GM19328 (cell line): ENCODE measurements at regions not wholly inside any gene's neighbourhood (a gene's known extent, or its start where the extent isn't known, plus 50 kb on each side); places are given as distances from the start of the nearest gene placed in this dataset.
"Not testable (repeated sequence)": the region's sequence is repeated elsewhere in the genome, so short reads cannot be mapped to it uniquely, and the experiment has no call there.

Experiments
- ATAC-seq: cut with Tn5 transposase; IDR thresholded peaks from one replicate; pipeline ENCODE4 v1.9.1; 2021; ENCODE audit warnings: mild to moderate bottlenecking, moderate library complexity; ENCODE audit not compliant: unreplicated experiment

GRCh38 chr10:56298941-56299340 lies 62.1 kb downstream of the ZWINT start:
- ATAC-seq: no peak

DNA sequence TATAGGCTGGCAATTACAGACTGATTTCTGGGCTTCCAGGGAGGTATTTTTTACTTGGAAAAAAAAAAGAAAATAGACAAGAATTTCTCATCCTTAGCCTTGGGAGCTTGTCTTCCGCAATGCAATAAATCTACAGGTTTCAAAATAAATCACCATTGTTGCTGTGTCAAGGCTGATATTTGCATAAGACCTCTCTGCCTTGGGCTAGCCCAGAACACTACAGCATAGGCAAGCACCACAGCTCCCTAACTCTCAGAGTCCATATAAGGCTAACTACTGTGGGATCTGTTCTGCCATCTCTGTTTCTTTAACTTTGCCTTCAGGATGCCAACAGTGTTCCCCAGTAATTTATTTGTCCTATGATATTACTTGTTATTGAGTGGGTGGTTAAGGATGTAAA lies 64.4 kb downstream of the ZWINT start:
- no peak for ATAC-seq

GRCh38 chr10:56288403-56288802 lies 72.7 kb downstream of the ZWINT start:
- no peak for ATAC-seq

GRCh38 chr10:56286096-56286495 lies 75.0 kb downstream of the ZWINT start:
- no peak for ATAC-seq

GRCh38 chr10:56279270-56279669 lies 81.8 kb downstream of the ZWINT start:
- ATAC-seq: no peak

- no peak for ATAC-seq
These were observed 91.9 kb downstream of the ZWINT start for GRCh38 chr10:56269181-56269580.

DNA sequence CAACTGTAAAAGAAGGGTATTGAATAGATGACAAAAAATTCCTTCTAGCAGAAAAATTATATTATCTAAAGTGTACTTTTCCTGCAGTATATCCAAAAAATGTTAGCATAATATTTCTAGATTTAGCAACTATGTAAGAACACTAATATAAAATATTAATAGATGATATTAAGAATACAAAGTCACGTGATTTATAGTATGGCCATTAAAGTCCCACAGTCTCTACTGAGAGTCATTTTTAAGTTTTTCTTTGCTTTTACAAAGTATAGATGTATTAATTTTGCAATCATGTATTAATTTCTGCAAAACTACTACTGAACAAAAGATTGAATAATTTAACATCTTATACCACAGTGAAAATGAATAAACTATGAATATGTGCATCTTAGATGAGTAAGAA lies 94.9 kb downstream of the ZWINT start:
- no peak for ATAC-seq

DNA sequence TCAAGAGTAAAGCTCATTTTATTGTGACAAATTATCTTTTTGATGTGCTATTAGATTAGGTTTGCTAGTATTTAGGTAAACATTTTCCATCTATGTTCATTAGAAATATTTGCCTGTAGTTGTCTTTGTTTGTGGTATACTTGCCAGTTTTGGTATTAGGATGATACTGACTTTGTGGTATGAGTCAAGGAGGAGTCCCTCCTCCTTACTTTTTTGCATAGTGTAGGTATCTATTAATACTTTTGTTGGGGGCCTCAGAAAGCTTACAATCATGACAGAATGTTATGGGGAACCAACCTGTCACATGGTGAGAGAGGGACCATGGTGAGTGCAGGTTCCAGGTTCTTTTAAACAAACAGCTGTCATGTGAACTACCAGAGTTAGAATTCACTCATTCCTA lies 102.1 kb downstream of the ZWINT start:
- no peak for ATAC-seq

- ATAC-seq: no peak
These were observed 102.7 kb downstream of the ZWINT start for GRCh38 chr10:56258378-56258777.

DNA sequence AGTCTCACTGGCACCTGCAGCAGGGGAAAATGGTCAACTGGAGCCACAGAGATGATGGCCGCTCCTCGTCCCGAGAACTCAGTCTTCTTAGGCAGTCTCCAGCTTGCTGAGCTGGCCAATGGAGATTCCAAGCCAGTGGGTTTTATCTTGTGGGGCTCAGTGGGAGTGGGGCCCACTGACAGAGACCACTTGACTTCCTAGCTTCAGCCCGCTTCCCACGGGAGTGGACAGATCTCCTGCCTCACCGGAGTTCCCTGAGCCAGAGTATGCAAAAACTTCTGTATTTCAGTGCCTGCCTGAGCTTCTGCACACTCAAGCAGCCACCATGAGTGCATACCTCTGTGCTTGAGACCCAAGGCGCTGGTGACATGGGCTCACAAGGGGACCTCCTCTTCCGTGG lies 105.8 kb downstream of the ZWINT start:
- no peak for ATAC-seq

DNA sequence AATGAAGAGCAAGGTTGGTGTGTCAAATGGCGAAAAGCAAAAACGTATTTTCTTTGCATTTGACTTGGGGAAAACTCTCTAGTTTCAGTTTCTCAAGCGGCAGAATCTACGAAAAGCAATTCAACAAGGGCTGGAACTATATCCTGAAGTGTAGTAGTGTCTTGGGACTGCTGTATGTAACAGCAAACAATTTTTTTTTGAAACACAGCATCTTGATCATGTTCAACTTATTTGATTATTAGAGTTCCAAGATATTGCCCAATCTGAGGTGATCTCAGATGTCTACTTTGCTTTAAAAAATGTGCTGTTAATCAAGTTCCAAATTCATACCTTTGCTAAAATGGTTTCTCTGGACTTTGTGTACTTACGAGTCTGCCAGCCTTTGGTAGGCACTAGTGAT lies 120.6 kb downstream of the ZWINT start:
- ATAC-seq: no peak

DNA sequence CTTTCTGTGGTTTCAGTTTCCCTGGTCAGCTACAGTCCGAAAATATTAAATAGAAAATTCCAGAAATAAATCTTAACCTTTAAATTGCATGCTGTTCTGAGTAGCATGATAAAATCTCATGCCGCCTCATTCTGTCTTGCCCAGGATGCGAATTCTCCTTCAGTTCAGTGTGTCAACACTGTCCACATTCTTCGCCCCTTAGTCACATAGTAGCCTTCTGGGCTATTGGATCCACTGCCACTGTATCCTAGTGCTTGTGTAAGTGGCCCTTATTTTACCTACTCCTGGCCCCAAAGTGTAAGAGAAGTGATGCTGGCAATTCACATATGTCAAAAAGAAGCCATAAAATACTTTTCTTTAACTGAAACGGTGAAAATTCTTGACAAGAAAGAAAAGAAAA lies 129.6 kb downstream of the ZWINT start:
- no peak for ATAC-seq

- no peak for ATAC-seq
These were observed 138.8 kb downstream of the ZWINT start for GRCh38 chr10:56222237-56222636.

- ATAC-seq: no peak
These were observed 148.1 kb downstream of the ZWINT start for GRCh38 chr10:56212951-56213350.

- ATAC-seq: no peak
These were observed 179.5 kb downstream of the ZWINT start for GRCh38 chr10:56181607-56182006.

- ATAC-seq: no peak
These were observed 182.8 kb downstream of the ZWINT start for GRCh38 chr10:56178210-56178609.

- not testable (repeated sequence) for ATAC-seq
These were observed 206.0 kb downstream of the ZWINT start for GRCh38 chr10:56155091-56155513.

DNA sequence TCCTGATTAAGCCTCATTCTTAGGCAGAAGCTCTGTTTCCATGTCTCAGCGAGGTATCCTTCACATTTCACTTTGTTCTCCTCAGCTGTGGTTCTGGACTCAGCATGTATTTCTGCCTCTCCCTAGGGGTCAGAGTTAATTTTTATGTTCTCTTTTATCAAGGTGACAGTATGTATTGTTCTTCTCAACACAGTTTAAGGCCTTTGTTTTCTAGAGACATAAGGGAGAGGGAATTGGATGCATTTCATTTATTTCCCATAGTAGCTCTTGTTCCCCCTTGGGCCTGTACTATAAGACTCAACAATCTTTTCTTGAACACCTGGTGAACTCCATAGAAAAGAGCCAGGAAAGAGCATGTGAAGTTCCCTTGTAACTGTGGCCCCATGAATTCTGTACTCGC lies 214.3 kb downstream of the ZWINT start:
- no peak for ATAC-seq

DNA sequence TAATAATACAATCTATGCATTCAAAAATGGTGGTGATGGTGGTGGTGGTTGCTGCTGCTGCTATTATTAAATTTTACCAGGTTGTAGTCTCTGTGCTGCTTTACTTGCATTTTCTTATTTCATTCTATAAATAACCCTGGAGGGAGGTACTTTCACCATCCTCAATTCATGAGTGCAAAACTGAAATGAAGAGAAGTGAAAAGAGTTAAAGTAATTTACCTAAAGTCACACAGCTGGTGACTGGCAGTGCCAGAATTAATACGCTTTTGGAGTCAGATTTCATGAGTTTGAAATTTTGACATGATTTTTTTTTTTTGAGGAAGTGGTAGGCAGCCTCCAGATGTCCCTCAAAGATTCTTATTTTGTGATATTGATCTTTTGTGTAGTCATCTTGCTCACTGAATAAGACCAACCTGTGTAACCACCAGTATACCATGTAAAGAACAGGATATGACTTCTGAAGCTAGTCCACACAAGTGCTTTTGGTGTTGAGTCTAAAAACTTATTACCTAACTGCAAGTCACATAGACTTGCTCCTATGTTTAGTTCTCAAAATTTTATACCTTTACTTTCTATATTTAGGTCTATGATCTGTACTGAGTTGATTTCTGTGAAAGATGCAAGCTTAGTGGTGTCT lies 218.8 kb downstream of the ZWINT start:
- ATAC-seq: no peak

DNA sequence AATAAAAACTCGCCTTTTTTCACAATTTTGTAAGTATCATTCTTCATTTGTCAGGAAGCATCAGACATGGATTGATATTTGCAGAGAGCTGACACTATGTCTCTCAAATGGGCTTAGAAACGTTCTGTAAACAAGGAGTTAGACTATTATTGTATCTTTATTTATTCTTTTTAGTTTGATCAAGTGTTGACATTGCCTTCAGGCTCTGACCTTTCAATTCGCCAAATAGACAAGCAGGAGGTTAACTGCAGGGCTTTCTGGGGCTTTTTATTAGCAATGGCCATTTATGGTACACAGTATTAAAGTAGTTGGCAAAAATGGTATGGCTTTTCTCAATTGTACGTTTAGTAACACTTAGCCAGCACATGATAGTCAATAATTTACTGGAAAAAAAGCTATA lies 221.7 kb downstream of the ZWINT start:
- ATAC-seq: no peak

- ATAC-seq: no peak
These were observed 225.2 kb downstream of the ZWINT start for GRCh38 chr10:56135828-56136227.

DNA sequence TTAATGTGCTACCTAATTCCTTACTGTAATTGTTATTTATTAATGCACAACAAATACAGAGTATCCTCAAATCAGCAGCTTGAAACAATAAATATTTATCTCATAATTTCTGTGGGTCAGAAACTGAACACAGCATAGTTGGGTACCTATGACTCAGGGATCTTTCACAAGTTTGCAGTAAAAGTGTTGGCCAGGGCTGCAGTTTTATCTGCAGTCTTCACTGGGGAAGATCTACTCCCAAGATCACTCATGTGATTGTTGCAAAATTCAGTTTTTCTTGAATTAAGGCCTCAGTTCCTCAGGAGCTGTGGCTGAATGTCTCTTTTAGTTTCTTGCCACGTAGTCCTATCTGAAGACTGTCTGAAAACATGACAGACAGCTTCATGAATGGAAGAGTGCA lies 237.8 kb downstream of the ZWINT start:
- no peak for ATAC-seq

DNA sequence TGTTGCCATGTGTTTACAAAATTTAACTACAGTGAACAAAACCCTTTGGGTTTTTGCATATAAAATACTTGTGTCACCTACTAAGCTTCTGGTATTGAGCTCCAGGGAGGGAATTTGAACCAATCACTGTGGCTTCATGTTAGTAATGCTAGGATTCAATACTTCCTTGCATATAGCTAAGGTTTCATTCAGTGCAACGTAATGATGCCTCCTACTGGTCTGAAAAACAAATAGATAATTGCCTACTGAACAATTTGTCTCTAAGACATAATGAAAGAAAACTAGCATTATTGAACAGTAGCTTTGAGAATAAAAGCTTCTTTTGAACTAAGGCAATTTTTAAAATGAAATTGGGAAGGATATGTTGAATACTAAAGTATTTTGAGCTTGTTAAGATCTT lies 244.4 kb downstream of the ZWINT start:
- ATAC-seq: no peak
